B cell (primary cell): ENCODE measurements at regions not wholly inside any gene's neighbourhood (a gene's known extent, or its start where the extent isn't known, plus 50 kb on each side); places are given as distances from the start of the nearest gene placed in this dataset.

Source experiments
- CTCF ChIP-seq: fragments of 200-600 bp; IDR thresholded peaks from one replicate; pipeline ENCODE4 v1.8.0; 2022; ENCODE audit warnings: antibody characterized with exemption, mild to moderate bottlenecking
- EZH2 ChIP-seq: IDR thresholded peaks from 2 replicates; pipeline ENCODE4 v1.6.1; 2012; ENCODE audit warnings: borderline replicate concordance, low read depth, mild to moderate bottlenecking, moderate library complexity, low read length; ENCODE audit not compliant: insufficient read depth, poor library complexity, severe bottlenecking

- TF ChIP-seq CTCF = no peak
- TF ChIP-seq EZH2 = no peak
Observed at GRCh38 chr6:8958894-8959511, 523.7 kb upstream of the SLC35B3 start.
